A673 (cell line): ENCODE measurements at regions not wholly inside any gene's neighbourhood (a gene's known extent, or its start where the extent isn't known, plus 50 kb on each side); places are given as distances from the start of the nearest gene placed in this dataset.
"Not testable (repeated sequence)": the region's sequence is repeated elsewhere in the genome, so short reads cannot be mapped to it uniquely, and the experiment has no call there.

Experiments
- BruUV-seq: library from RNA; stranded (reverse); fragments of 400-500 nt; replicated peaks from 2 replicates; lab custom pipeline; 2021; lab: Mats Ljungman, UMichigan
- CTCF ChIA-PET: fragments of 300-600 bp; sonication (Branson Sonifier 250); formaldehyde crosslinking; loops from one replicate; lab custom pipeline; 2022; ENCODE audit warnings: antibody characterized with exemption; lab: Charles Lee
- POLR2A ChIA-PET: fragments of 300-600 bp; sonication (Branson Sonifier 250); formaldehyde crosslinking; loops from one replicate; lab custom pipeline; 2022; ENCODE audit warnings: antibody characterized with exemption; ENCODE audit not compliant: low non-redundant PET; lab: Charles Lee
- DNase-seq: peaks from one replicate; pipeline ENCODE4 v3.0.0-alpha.2; 2015; ENCODE audit warnings: low spot score
- H3K27ac ChIP-seq: fragments of 200-600 bp; sonication (generic); 2 replicates; pipeline ENCODE4 v1.5.1; 2016; ENCODE audit warnings: mixed run types, low read depth, mild to moderate bottlenecking, mixed read lengths, antibody characterized with exemption, low read length; ENCODE audit not compliant: poor library complexity, severe bottlenecking
- H3K27me3 ChIP-seq: fragments of 200-600 bp; sonication (generic); replicated peaks from 2 replicates; pipeline ENCODE4 v1.6.1; 2017; ENCODE audit warnings: mixed run types, low read depth, mild to moderate bottlenecking, mixed read lengths, antibody characterized with exemption, low read length; ENCODE audit not compliant: insufficient read depth, poor library complexity
- H3K36me3 ChIP-seq: fragments of 200-600 bp; sonication (generic); 2 replicates; pipeline ENCODE4 v1.6.1; 2016; ENCODE audit warnings: mixed run types, mild to moderate bottlenecking, mixed read lengths, antibody characterized with exemption, low read length; ENCODE audit not compliant: insufficient read depth, poor library complexity, severe bottlenecking
- H3K4me1 ChIP-seq: fragments of 200-600 bp; sonication (generic); 2 replicates; pipeline ENCODE4 v1.6.1; 2017; ENCODE audit warnings: mixed run types, mild to moderate bottlenecking, mixed read lengths, antibody characterized with exemption, low read length; ENCODE audit not compliant: insufficient read depth, poor library complexity, severe bottlenecking
- H3K4me3 ChIP-seq: fragments of 200-600 bp; sonication (generic); 2 replicates; pipeline ENCODE4 v1.5.1; 2016; ENCODE audit warnings: low read depth, mixed run types, mild to moderate bottlenecking, mixed read lengths, low read length; ENCODE audit not compliant: poor library complexity, severe bottlenecking
- H3K9me3 ChIP-seq: fragments of 200-600 bp; sonication (generic); 2 replicates; pipeline ENCODE4 v1.6.1; 2016; ENCODE audit warnings: mixed run types, low read depth, mild to moderate bottlenecking, mixed read lengths, antibody characterized with exemption, low read length; ENCODE audit not compliant: poor library complexity, severe bottlenecking
- CTCF ChIP-seq: fragments of 300-800, 200-600 bp; sonication (generic); conservative IDR thresholded peaks from 2 replicates; pipeline ENCODE4 v1.5.1; 2017; ENCODE audit warnings: low read depth, mild to moderate bottlenecking, antibody characterized with exemption, low read length, moderate library complexity, mixed read lengths
- EZH2 ChIP-seq: fragments of 200-600 bp; sonication (generic); IDR thresholded peaks from 2 replicates; pipeline ENCODE4 v1.6.1; 2017; ENCODE audit warnings: borderline replicate concordance, low read depth, mild to moderate bottlenecking, mixed read lengths, antibody characterized with exemption, low read length; ENCODE audit not compliant: poor library complexity, severe bottlenecking
- intact Hi-C: fragments of 100-400 bp; cut with micrococcal nuclease; formaldehyde crosslinking; loops from one replicate; pipeline ENCODE4 v1.10.0; 2022; ENCODE audit not compliant: unreplicated experiment

GRCh38 chr4:189869236-189869635, 71.4 kb upstream of the FRG1 start:
- H3K9me3 ChIP-seq = no peaks in the 10 kb centered on the region

GRCh38 chr4:189870511-189871234, 70.0 kb upstream of the FRG1 start:
- BruUV-seq = no TSS peak
- no peak for DNase-seq
- Histone ChIP-seq H3K9me3 (no peaks in the 10 kb centered on the region), H3K4me1 (no peaks in the 10 kb centered on the region), H3K4me3 (no peak overlapping the region), H3K36me3 (no peaks in the 10 kb centered on the region), H3K27ac (no peak overlapping the region), H3K27me3 (no peaks in the 10 kb centered on the region)
- TF ChIP-seq CTCF (no peak), EZH2 (no peak)
- intact Hi-C loops = no loop called here
- ChIA-PET POLR2A (no interaction called here), CTCF (no interaction called here)

More at GRCh38 chr4:189869236-189869635, 71.4 kb upstream of the FRG1 start:
- CTCF ChIA-PET = no interaction called here
- H3K4me3 ChIP-seq = no peak overlapping the region
- H3K27ac ChIP-seq = no peak overlapping the region
- POLR2A ChIA-PET = no interaction called here
- BruUV-seq = no TSS peak
- H3K27me3 ChIP-seq = no peaks in the 10 kb centered on the region
- H3K36me3 ChIP-seq = no peaks in the 10 kb centered on the region
- no peaks in the 10 kb centered on the region for H3K4me1 ChIP-seq
- intact Hi-C loops = no loop called here
- no peak for DNase-seq
- TF ChIP-seq CTCF = no peak
- TF ChIP-seq EZH2 = no peak

DNA sequence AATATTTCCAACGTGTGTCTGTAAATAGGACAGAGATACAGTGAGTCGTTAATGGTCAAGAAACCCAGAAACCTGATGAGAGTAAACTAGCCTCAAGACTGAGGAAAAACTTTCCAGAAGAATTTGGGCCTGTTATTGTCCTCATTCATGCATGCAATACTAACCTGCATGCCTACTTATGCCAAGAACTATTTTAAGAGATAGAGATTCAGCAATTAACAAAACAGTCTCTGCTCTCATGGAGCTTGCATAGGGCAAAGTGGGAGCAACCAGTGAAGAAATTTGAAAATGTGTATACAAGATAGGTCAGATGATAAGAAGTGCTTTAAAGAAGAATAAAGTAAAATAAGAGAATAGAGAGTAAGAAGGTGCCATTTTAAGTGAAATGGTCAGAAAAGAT, 66.1 kb upstream of the FRG1 start:
- no peaks in the 10 kb centered on the region for H3K4me1 ChIP-seq
- H3K27ac ChIP-seq = no peak overlapping the region
- intact Hi-C loops = no loop called here
- no peak overlapping the region for H3K4me3 ChIP-seq
- no TSS peak for BruUV-seq
- no peak for DNase-seq
- H3K27me3 ChIP-seq = no peaks in the 10 kb centered on the region
- ChIA-PET CTCF (no interaction called here), POLR2A (no interaction called here)
- H3K9me3 ChIP-seq = no peaks in the 10 kb centered on the region
- H3K36me3 ChIP-seq = no peaks in the 10 kb centered on the region
- no peak for TF ChIP-seq CTCF
- no peak for TF ChIP-seq EZH2

- DNase-seq, H3K4me1 ChIP-seq, H3K9me3 ChIP-seq, H3K27me3 ChIP-seq, H3K27ac ChIP-seq, BruUV-seq, intact Hi-C loops, H3K36me3 ChIP-seq, POLR2A ChIA-PET, CTCF ChIA-PET, H3K4me3 ChIP-seq: not testable (repeated sequence)
These were observed 59.5 kb upstream of the FRG1 start for GRCh38 chr4:189881190-189881589.

DNA sequence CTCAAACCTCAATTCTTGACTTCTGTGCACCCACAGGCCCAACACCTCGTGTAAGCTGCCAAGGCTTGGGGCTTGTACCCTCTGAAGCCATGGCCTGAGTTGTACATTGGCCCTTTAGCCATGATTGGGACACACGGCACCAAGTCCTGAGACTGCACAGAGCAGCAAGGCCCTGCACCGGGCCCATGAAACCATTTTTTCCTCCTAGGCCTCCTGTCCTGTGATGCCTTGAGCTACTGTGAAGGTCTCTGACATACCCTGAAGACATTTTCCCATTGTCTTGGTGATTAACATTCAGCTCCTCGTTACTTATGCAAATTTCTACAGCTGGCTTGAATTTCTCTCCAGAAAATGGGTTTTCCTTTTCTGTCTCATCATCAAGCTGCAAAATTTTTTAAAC, 52.3 kb upstream of the FRG1 start:
- H3K27me3 ChIP-seq, CTCF ChIA-PET: not testable (repeated sequence)

More for the DNA sequence above, 52.3 kb upstream of the FRG1 start:
- H3K27ac ChIP-seq, BruUV-seq, DNase-seq, H3K9me3 ChIP-seq, intact Hi-C loops, H3K4me1 ChIP-seq, H3K36me3 ChIP-seq, H3K4me3 ChIP-seq, POLR2A ChIA-PET: not testable (repeated sequence)
